HCT116 (cell line): ENCODE measurements at regions not wholly inside any gene's neighbourhood (a gene's known extent, or its start where the extent isn't known, plus 50 kb on each side); places are given as distances from the start of the nearest gene placed in this dataset.
"Not testable (repeated sequence)": the region's sequence is repeated elsewhere in the genome, so short reads cannot be mapped to it uniquely, and the experiment has no call there.

Source experiments
- ATAC-seq: fragments of 200-7000 bp; cut with Tn5 transposase; 2 replicates; pipeline ENCODE4 v1.9.1; 2020; ENCODE audit warnings: mild to moderate bottlenecking, moderate library complexity
- BruUV-seq: library from RNA; stranded (reverse); fragments of 400-500 nt; replicated peaks from 2 replicates; lab custom pipeline; 2021; lab: Mats Ljungman, UMichigan
- CTCF ChIA-PET: fragments of 300-600 bp; sonication (Branson Sonifier 250); formaldehyde crosslinking; loops from one replicate; lab custom pipeline; 2021; ENCODE audit warnings: antibody characterized with exemption; lab: Charles Lee
- POLR2A ChIA-PET: fragments of 300-600, 350-600 bp; sonication (Branson Sonifier 250); formaldehyde crosslinking; loops from one replicate; lab custom pipeline; 2021; ENCODE audit warnings: antibody characterized with exemption; lab: Charles Lee
- RAD21 ChIA-PET, 2 experiments: fragments of 300-600 bp; sonication (Branson Sonifier 250); formaldehyde crosslinking; loops; one replicate each; lab custom pipeline; 2023; ENCODE audit warnings: low total read pairs in 2 of 2; ENCODE audit not compliant: uncharacterized antibody in 2 of 2, unreplicated experiment in 2 of 2, low non-redundant PET in 1 of 2; lab: Charles Lee
- DNase-seq: peaks from one replicate; pipeline ENCODE4 v3.0.0-alpha.2; 2010; ENCODE audit warnings: low read depth, low spot score
- H2AFZ ChIP-seq: fragments of 200-600 bp; shearing (Covaris generic), sonication (generic); 2 replicates; pipeline ENCODE4 v1.6.1; 2017; ENCODE audit warnings: low read depth, mixed run types, mixed read lengths, antibody characterized with exemption, low read length; ENCODE audit not compliant: poor library complexity, severe bottlenecking
- H3K27ac ChIP-seq: 2 replicates; pipeline ENCODE4 v1.5.1; 2012; ENCODE audit warnings: low read depth, low read length
- H3K27me3 ChIP-seq: fragments of 200-600 bp; sonication (generic); 2 replicates; pipeline ENCODE4 v1.6.1; 2016; ENCODE audit warnings: mixed run types, low read length, mixed read lengths; ENCODE audit not compliant: insufficient read depth
- H3K36me3 ChIP-seq, 2 experiments: fragments of 200-500 bp in 1 of 2; fragments of 200-600 bp in 1 of 2; sonication (Bioruptor generic) in 1 of 2; sonication (generic) in 1 of 2; 2 replicates each; pipeline versions ENCODE4 v1.5.1 to v1.6.1; 2014 to 2016; ENCODE audit warnings: low read length in 2 of 2, inconsistent platforms in 1 of 2, mixed read lengths in 1 of 2, mixed run types in 1 of 2; ENCODE audit not compliant: insufficient read depth in 2 of 2, control insufficient read depth in 1 of 2
- H3K4me1 ChIP-seq, 2 experiments: fragments of 200-600 bp in 1 of 2; sonication (generic) in 1 of 2; 2 replicates each; pipeline versions ENCODE4 v1.5.1 to v1.6.1; 2012 to 2017; ENCODE audit warnings: low read length in 2 of 2, inconsistent platforms in 1 of 2, mild to moderate bottlenecking in 1 of 2, mixed read lengths in 1 of 2, mixed run types in 1 of 2, moderate library complexity in 1 of 2; ENCODE audit not compliant: insufficient read depth in 2 of 2, control insufficient read depth in 1 of 2
- H3K4me2 ChIP-seq: fragments of 200-600 bp; sonication (generic); 2 replicates; pipeline ENCODE4 v1.6.1; 2017; ENCODE audit warnings: mixed run types, low read length, mixed read lengths
- H3K4me3 ChIP-seq, 2 experiments: fragments of 200-600 bp in 1 of 2; sonication (generic) in 1 of 2; replicated peaks in 1 of 2; 2 replicates each; pipeline ENCODE4 v1.5.1; 2011 to 2016; ENCODE audit warnings: low read length in 2 of 2, control low read depth in 1 of 2, low read depth in 1 of 2, mild to moderate bottlenecking in 1 of 2, mixed read lengths in 1 of 2, mixed run types in 1 of 2
- H3K79me2 ChIP-seq: fragments of 200-600 bp; sonication (generic); 2 replicates; pipeline ENCODE4 v1.6.1; 2017; ENCODE audit warnings: mild to moderate bottlenecking, mixed run types, low read length, moderate library complexity, mixed read lengths; ENCODE audit not compliant: insufficient read depth
- H3K9ac ChIP-seq: fragments of 200-600 bp; sonication (generic); 2 replicates; pipeline ENCODE4 v1.6.1; 2016; ENCODE audit warnings: low read length, mixed read lengths
- H3K9me2 ChIP-seq: fragments of 200-600 bp; sonication (generic), shearing (Covaris generic); 2 replicates; pipeline ENCODE4 v1.6.1; 2017; ENCODE audit warnings: mixed run types, mild to moderate bottlenecking, moderate library complexity; ENCODE audit not compliant: insufficient read depth
- H3K9me3 ChIP-seq, 2 experiments: fragments of 200-500 bp in 1 of 2; fragments of 200-600 bp in 1 of 2; sonication (Bioruptor generic) in 1 of 2; sonication (generic) in 1 of 2; 2 replicates each; pipeline ENCODE4 v1.6.1; 2014 to 2017; ENCODE audit warnings: low read length in 2 of 2, mixed read lengths in 2 of 2, inconsistent platforms in 1 of 2, low read depth in 1 of 2, mild to moderate bottlenecking in 1 of 2, mixed run types in 1 of 2, moderate library complexity in 1 of 2; ENCODE audit not compliant: control insufficient read depth in 1 of 2, insufficient read depth in 1 of 2
- H4K20me1 ChIP-seq: fragments of 200-600 bp; sonication (generic), shearing (Covaris generic); 2 replicates; pipeline ENCODE4 v1.6.1; 2017; ENCODE audit warnings: mixed run types, mild to moderate bottlenecking, moderate library complexity; ENCODE audit not compliant: insufficient read depth
- EZH2 ChIP-seq: fragments of 200-600 bp; sonication (generic); IDR thresholded peaks from 2 replicates; pipeline ENCODE4 v1.6.1; 2017; ENCODE audit warnings: antibody characterized with exemption, mixed run types
- YY1 ChIP-seq: IDR thresholded peaks from 2 replicates; pipeline ENCODE4 v1.6.1; 2011; ENCODE audit warnings: low read length, low read depth, moderate library complexity, mild to moderate bottlenecking; ENCODE audit not compliant: insufficient replicate concordance; ENCODE audit errors: extremely low read depth
- ZFX ChIP-seq: fragments of 450-650 bp; IDR thresholded peaks from 2 replicates; pipeline ENCODE4 v1.6.1; 2017
- ZNF274 ChIP-seq: fragments of 200-500 bp; sonication (Bioruptor generic); IDR thresholded peaks from 2 replicates; pipeline ENCODE4 v1.6.1; 2014; ENCODE audit warnings: mild to moderate bottlenecking, low read depth, low read length, inconsistent platforms
- intact Hi-C: fragments of 100-400 bp; cut with micrococcal nuclease; formaldehyde crosslinking; loops from 2 replicates; pipeline ENCODE4 v1.10.0; 2022

DNA sequence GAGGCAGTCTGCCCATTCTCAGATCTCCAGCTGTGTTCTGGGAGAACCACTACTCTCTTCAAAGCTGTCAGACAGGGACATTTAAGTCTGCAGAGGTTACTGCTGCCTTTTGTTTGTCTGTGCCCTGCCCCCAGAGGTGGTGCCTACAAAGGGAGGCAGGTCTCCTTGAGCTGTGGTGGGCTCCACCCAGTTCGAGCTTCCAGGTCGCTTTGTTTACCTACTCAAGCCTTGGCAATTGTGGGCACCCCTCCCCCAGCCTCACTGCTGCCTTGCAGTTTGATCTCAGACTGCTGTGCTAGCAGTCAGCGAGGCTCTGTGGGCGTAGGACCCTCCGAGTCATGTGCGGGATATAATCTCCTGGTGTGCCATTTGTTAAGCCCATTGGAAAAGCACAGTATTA is 640.9 kb upstream of the SYNCRIP start:
- H3K27me3 ChIP-seq, DNase-seq, POLR2A ChIA-PET, BruUV-seq, CTCF ChIA-PET, H2AFZ ChIP-seq, H4K20me1 ChIP-seq, intact Hi-C loops, H3K9me3 ChIP-seq, ATAC-seq, H3K36me3 ChIP-seq, RAD21 ChIA-PET, H3K4me2 ChIP-seq, H3K9ac ChIP-seq, H3K9me2 ChIP-seq, H3K79me2 ChIP-seq, H3K27ac ChIP-seq, H3K4me3 ChIP-seq, H3K4me1 ChIP-seq: not testable (repeated sequence)

DNA sequence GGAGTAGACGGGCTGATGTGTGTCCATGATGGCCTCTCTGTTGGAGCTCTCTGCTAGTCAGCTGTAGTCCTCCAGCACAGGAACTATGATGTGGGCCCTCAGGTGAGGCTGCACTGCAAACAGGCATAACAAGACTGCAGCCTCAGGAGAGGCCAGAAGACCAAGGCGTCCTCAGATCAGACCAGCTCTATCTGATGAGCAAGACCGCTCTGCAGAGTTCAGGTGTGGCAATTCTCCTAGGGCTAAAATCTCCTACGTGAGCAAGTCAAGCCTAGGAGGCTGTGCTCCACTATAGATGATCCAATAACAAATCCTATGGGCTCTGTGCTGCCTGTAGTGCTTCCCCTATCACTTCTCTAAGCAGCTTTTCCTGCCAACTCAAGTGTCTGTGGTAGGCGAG is 633.4 kb upstream of the SYNCRIP start:
- ATAC-seq: no peak
- Histone ChIP-seq H3K4me1 (no peaks in the 10 kb centered on the region), H3K27me3 (no peaks in the 10 kb centered on the region), H3K9me3 (no peaks in the 10 kb centered on the region), H3K4me2 (no peak overlapping the region), H3K4me3 (no peak overlapping the region), H3K9ac (no peak overlapping the region), H3K36me3 (no peaks in the 10 kb centered on the region), H3K27ac (no peak overlapping the region), H4K20me1 (no peaks in the 10 kb centered on the region)
- CTCF ChIA-PET: no interaction called here
- POLR2A ChIA-PET: no interaction called here
- intact Hi-C loops: no loop called here
- DNase-seq: no peak
- no TSS peak for BruUV-seq
- TF ChIP-seq ZNF274: no peak
- TF ChIP-seq YY1: no peak
- no peak for TF ChIP-seq ZFX
- TF ChIP-seq EZH2: no peak
- TF ChIP-seq, all 23 proteins: peak for 0
- RAD21 ChIA-PET: no interaction called here
- Histone ChIP-seq H3K9me2 (no peaks in the 10 kb centered on the region), H2AFZ (no peak overlapping the region), H3K79me2 (no peaks in the 10 kb centered on the region)
